IMR-90 (cell line): ENCODE measurements at regions not wholly inside any gene's neighbourhood (a gene's known extent, or its start where the extent isn't known, plus 50 kb on each side); places are given as distances from the start of the nearest gene placed in this dataset.

Experiments used
- ATAC-seq: fragments of 200-7000 bp; cut with Tn5 transposase; 2 replicates; pipeline ENCODE4 v1.9.1; 2020; ENCODE audit warnings: low read depth, mild to moderate bottlenecking, moderate library complexity
- BruUV-seq: library from RNA; stranded (reverse); fragments of 400-500 nt; replicated peaks from 2 replicates; lab custom pipeline; 2021; lab: Mats Ljungman, UMichigan
- CTCF ChIA-PET: fragments of 300-600 bp; formaldehyde crosslinking; extraction: SDS; loops from one replicate; lab custom pipeline; 2021; ENCODE audit warnings: antibody characterized with exemption; lab: Yijun Ruan, JAX
- POLR2A ChIA-PET: fragments of 300-600 bp; sonication (Branson Sonifier 250); formaldehyde crosslinking; loops from one replicate; lab custom pipeline; 2022; ENCODE audit warnings: antibody characterized with exemption; ENCODE audit not compliant: unreplicated experiment; lab: Charles Lee
- DNase-seq: peaks from one replicate; pipeline ENCODE4 v3.0.0; 2013
- H2AFZ ChIP-seq: replicated peaks from 2 replicates; pipeline ENCODE3; 2013; ENCODE audit warnings: low read length, mild to moderate bottlenecking; ENCODE audit not compliant: poor library complexity
- H2AK5ac ChIP-seq: 2 replicates; pipeline ENCODE4 v1.6.1; 2013; ENCODE audit warnings: low read depth, low read length, inconsistent platforms
- H2AK9ac ChIP-seq: replicated peaks from 2 replicates; pipeline ENCODE3; 2013; ENCODE audit warnings: mild to moderate bottlenecking, low read depth, low read length, moderate library complexity; ENCODE audit not compliant: poor library complexity
- H2BK120ac ChIP-seq: 2 replicates; pipeline ENCODE4 v1.6.1; 2013; ENCODE audit warnings: low read depth, low read length, inconsistent platforms
- H2BK15ac ChIP-seq: 3 replicates; pipeline ENCODE4 v1.6.1; 2013; ENCODE audit warnings: low read depth, low read length, inconsistent platforms
- H2BK20ac ChIP-seq: 2 replicates; pipeline ENCODE4 v1.6.1; 2013; ENCODE audit warnings: low read depth, mild to moderate bottlenecking, inconsistent platforms, low read length, moderate library complexity
- H2BK5ac ChIP-seq: 2 replicates; pipeline ENCODE4 v1.6.1; 2013; ENCODE audit warnings: mild to moderate bottlenecking, low read depth, low read length, inconsistent platforms; ENCODE audit not compliant: poor library complexity, severe bottlenecking
- H3K14ac ChIP-seq: replicated peaks from 2 replicates; pipeline ENCODE4 v1.6.1; 2013; ENCODE audit warnings: low read depth, low read length, inconsistent platforms
- H3K18ac ChIP-seq: 2 replicates; pipeline ENCODE4 v1.6.1; 2013; ENCODE audit warnings: low read depth, low read length, control low read depth
- H3K23ac ChIP-seq: 2 replicates; pipeline ENCODE4 v1.6.1; 2013; ENCODE audit warnings: low read depth, low read length, inconsistent platforms
- H3K27ac ChIP-seq: 2 replicates; pipeline ENCODE4 v1.5.1; 2013; ENCODE audit warnings: mild to moderate bottlenecking, control low read depth, low read length; ENCODE audit not compliant: insufficient read depth
- H3K27me3 ChIP-seq: 2 replicates; pipeline ENCODE4 v1.6.1; 2013; ENCODE audit warnings: low read length; ENCODE audit not compliant: control insufficient read depth, insufficient read depth
- H3K36me3 ChIP-seq: 2 replicates; pipeline ENCODE4 v1.6.1; 2013; ENCODE audit warnings: low read length, mixed read lengths; ENCODE audit not compliant: control insufficient read depth, insufficient read depth
- H3K4ac ChIP-seq: 2 replicates; pipeline ENCODE4 v1.6.1; 2013; ENCODE audit warnings: low read depth, low read length, inconsistent platforms
- H3K4me1 ChIP-seq: 2 replicates; pipeline ENCODE4 v1.6.1; 2013; ENCODE audit warnings: low read length, mixed read lengths; ENCODE audit not compliant: control insufficient read depth, insufficient read depth
- H3K4me2 ChIP-seq: 2 replicates; pipeline ENCODE4 v1.6.1; 2013; ENCODE audit warnings: low read depth, mild to moderate bottlenecking, control low read depth, low read length, moderate library complexity
- H3K4me3 ChIP-seq: 2 replicates; pipeline ENCODE4 v1.5.1; 2013; ENCODE audit warnings: low read depth, mild to moderate bottlenecking, control low read depth, low read length, moderate library complexity; ENCODE audit not compliant: insufficient read depth
- H3K56ac ChIP-seq: 2 replicates; pipeline ENCODE4 v1.6.1; 2013; ENCODE audit warnings: low read length, inconsistent platforms; ENCODE audit not compliant: insufficient read depth; ENCODE audit errors: extremely low read depth
- H3K79me1 ChIP-seq, 2 experiments: 2 replicates each; pipeline ENCODE4 v1.6.1; 2013; ENCODE audit warnings: low read length in 2 of 2, inconsistent platforms in 1 of 2, low read depth in 1 of 2
- H3K9ac ChIP-seq: 2 replicates; pipeline ENCODE4 v1.6.1; 2013; ENCODE audit warnings: low read depth, low read length, control low read depth
- H3K9me1 ChIP-seq: 2 replicates; pipeline ENCODE4 v1.6.1; 2013; ENCODE audit warnings: low read length, inconsistent platforms; ENCODE audit not compliant: insufficient read depth
- H3K9me3 ChIP-seq: 2 replicates; pipeline ENCODE4 v1.6.1; 2013; ENCODE audit warnings: low read length; ENCODE audit not compliant: control insufficient read depth, insufficient read depth
- H4K20me1 ChIP-seq: 2 replicates; pipeline ENCODE4 v1.6.1; 2013; ENCODE audit warnings: low read length, inconsistent platforms; ENCODE audit not compliant: insufficient read depth
- H4K5ac ChIP-seq: 2 replicates; pipeline ENCODE4 v1.6.1; 2013; ENCODE audit warnings: mild to moderate bottlenecking, low read depth, low read length, control low read depth
- H4K8ac ChIP-seq, 2 experiments: 2 replicates each; pipeline ENCODE4 v1.6.1; 2013; ENCODE audit warnings: low read depth in 2 of 2, low read length in 2 of 2, control low read depth in 1 of 2, inconsistent platforms in 1 of 2
- H4K91ac ChIP-seq: 2 replicates; pipeline ENCODE4 v1.6.1; 2013; ENCODE audit warnings: low read depth, low read length, inconsistent platforms; ENCODE audit not compliant: insufficient read depth
- BHLHE40 ChIP-seq: fragments of 150-350 bp; IDR thresholded peaks from 2 replicates; pipeline ENCODE4 v1.6.1; 2016; ENCODE audit warnings: mild to moderate bottlenecking, low read depth, low read length
- FOS ChIP-seq: fragments of 150-350 bp; IDR thresholded peaks from 2 replicates; pipeline ENCODE4 v1.6.1; 2016; ENCODE audit warnings: low read depth, low read length
- WGBS, 2 experiments: methylation state at CpG; one replicate each; pipeline versions ENCODE4 v1.1.5 to v1.1.7; 2013; ENCODE audit warnings: missing lambda C conversion rate in 2 of 2; ENCODE audit not compliant: insufficient read length in 1 of 2; ENCODE audit errors: extremely low coverage in 2 of 2; 5-methylcytosine and 5-hydroxymethylcytosine counted together
- dilution Hi-C: fragments of 300-500 bp; cut with HindIII; formaldehyde crosslinking; loops from one replicate; pipeline ENCODE4 v1.14.3; 2018; ENCODE audit warnings: low sequenced_read_pairs; ENCODE audit not compliant: unreplicated experiment
- in situ Hi-C: fragments of 300-500 bp; cut with MboI; formaldehyde crosslinking; loops from 3 replicates; pipeline ENCODE4 v1.14.3; 2019; ENCODE audit warnings: low sequenced_read_pairs, inconsistent platforms, mixed read lengths
- intact Hi-C: fragments of 100-400 bp; cut with micrococcal nuclease; formaldehyde crosslinking; loops from 2 replicates; pipeline ENCODE4 v1.10.0; 2022
- TF ChIP-seq, protein P1 (sequence below): conservative IDR thresholded peaks from 2 replicates; pipeline ENCODE4 v1.5.1; 2012; ENCODE audit warnings: mild to moderate bottlenecking, low read depth, low read length, improper control_type of control experiment

DNA sequence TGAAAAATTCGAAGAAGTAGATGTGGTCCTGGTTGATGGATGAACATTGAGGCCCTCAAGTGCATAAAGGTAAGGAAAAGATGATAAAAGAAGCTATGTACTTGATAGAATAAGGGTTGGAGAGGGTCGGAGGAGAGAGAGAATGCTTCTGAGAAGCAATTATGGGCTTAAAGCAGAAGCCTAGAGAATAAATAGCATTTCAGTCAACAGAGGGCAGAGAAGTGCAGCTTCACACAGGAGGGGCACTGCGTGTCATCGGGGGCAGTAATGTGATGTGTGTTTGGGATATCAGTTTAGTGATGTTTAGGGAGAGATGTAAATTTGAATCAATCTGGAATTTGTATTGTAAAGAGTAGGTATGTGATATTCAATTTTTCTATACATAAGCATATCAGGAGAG is 334.5 kb downstream of the PIK3C3 start:
- Histone ChIP-seq H3K4ac (no peak overlapping the region), H3K9me1 (no peaks in the 10 kb centered on the region), H4K91ac (no peak overlapping the region), H3K27me3 (no peaks in the 10 kb centered on the region), H4K5ac (no peak overlapping the region), H3K36me3 (no peaks in the 10 kb centered on the region), H3K79me1 (no peaks in the 10 kb centered on the region), H4K8ac (no peak overlapping the region), H2AFZ (no peak overlapping the region), H3K27ac (no peak overlapping the region), H3K4me3 (no peak overlapping the region), H2BK5ac (no peak overlapping the region), H4K20me1 (no peaks in the 10 kb centered on the region), H3K9me3 (no peaks in the 10 kb centered on the region), H2BK20ac (no peak overlapping the region), H2BK120ac (no peak overlapping the region), H3K4me2 (no peak overlapping the region), H2BK15ac (no peak overlapping the region), H3K18ac (no peak overlapping the region), H3K9ac (no peak overlapping the region), H2AK5ac (no peak overlapping the region), H3K4me1 (no peaks in the 10 kb centered on the region), H3K23ac (no peak overlapping the region), H3K56ac (no peak overlapping the region), H3K14ac (no peak overlapping the region), H2AK9ac (no peak overlapping the region)
- CTCF ChIA-PET: interaction anchor here (1.6 kb wide), 1 partner anchor 9 kb away, joined by 5 read pairs; no protein-coding TSS in a partner anchor
- POLR2A ChIA-PET: no interaction called here
- 18% methylated on average over 2 of the region's 4 CpGs; no CpG with 5 or more reads in 1 of the 2 experiments for WGBS, 2 experiments
- intact Hi-C loops (no loop called here), in situ Hi-C loops (no loop called here), dilution Hi-C loops (no loop called here)
- DNase-seq (no peak), ATAC-seq (no peak)
- no TSS peak for BruUV-seq
- no peak for TF ChIP-seq BHLHE40
- TF ChIP-seq FOS: no peak
- TF ChIP-seq, protein P1, sequence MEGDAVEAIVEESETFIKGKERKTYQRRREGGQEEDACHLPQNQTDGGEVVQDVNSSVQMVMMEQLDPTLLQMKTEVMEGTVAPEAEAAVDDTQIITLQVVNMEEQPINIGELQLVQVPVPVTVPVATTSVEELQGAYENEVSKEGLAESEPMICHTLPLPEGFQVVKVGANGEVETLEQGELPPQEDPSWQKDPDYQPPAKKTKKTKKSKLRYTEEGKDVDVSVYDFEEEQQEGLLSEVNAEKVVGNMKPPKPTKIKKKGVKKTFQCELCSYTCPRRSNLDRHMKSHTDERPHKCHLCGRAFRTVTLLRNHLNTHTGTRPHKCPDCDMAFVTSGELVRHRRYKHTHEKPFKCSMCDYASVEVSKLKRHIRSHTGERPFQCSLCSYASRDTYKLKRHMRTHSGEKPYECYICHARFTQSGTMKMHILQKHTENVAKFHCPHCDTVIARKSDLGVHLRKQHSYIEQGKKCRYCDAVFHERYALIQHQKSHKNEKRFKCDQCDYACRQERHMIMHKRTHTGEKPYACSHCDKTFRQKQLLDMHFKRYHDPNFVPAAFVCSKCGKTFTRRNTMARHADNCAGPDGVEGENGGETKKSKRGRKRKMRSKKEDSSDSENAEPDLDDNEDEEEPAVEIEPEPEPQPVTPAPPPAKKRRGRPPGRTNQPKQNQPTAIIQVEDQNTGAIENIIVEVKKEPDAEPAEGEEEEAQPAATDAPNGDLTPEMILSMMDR: no peak
